ENCODE measurements at regions not wholly inside any gene's neighbourhood (a gene's known extent, or its start where the extent isn't known, plus 50 kb on each side); places are given as distances from the start of the nearest gene placed in this dataset.
"Not testable (repeated sequence)": the region's sequence is repeated elsewhere in the genome, so short reads cannot be mapped to it uniquely, and the experiment has no call there.

DNA sequence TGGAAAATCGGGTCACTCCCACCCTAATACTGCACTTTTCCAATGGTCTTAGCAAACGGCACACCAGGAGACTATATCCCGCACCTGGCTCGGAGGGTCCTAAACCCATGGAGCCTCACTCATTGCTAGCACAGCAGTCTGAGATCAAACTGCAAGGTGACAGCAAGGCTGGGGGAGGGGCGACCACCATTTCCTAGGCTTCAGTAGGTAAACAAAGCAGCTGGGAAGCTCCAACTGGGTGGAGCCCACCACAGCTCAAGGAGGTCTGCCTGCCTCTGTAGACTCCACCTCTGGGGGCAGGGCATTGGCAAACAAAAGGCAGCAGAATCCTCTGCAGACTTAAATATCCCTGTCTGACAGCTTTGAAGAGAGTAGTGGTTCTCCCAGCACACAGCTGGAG lies 109.0 kb upstream of the DEFB108B start:
- not testable (repeated sequence) for DNase-seq

DNA sequence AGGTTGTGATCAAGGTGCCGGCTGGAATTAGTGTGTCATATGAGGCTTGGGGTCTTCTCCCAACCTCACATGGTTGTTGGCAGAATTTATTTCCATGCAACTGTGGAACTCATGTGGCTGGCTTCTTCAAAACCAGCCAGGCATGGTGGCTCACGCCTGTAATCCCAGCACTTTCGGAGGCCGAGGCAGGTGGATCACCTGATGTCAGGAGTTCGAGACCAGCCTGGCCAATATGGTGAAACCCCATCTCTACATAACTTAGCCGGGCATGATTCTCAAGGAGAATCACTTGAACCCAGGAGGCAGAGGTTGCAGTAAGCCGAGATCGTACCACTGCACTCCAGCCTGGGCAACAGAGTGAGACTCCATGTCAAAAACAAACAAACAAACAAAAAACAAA lies 102.3 kb upstream of the DEFB108B start:
- DNase-seq: not testable (repeated sequence)

DNA sequence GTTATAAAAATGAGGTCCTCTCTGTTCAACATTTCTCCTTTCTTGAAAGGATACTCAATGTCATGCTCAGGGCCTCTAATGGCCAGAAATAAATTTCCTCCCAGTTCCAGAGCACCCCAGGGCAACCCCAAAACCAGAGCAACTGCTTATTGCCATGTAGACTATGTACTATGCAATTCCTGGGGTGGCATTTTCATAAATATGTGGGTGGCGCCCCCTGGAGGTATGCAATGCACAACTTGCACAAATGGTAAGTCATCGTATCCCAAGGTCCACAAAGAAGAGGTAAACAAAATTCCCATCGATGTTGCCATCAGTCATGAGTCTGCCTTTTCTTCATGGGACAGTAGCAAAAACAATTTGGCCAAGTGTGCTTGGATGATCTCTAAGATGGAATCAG lies 98.6 kb upstream of the DEFB108B start:
- DNase-seq: not testable (repeated sequence)

DNA sequence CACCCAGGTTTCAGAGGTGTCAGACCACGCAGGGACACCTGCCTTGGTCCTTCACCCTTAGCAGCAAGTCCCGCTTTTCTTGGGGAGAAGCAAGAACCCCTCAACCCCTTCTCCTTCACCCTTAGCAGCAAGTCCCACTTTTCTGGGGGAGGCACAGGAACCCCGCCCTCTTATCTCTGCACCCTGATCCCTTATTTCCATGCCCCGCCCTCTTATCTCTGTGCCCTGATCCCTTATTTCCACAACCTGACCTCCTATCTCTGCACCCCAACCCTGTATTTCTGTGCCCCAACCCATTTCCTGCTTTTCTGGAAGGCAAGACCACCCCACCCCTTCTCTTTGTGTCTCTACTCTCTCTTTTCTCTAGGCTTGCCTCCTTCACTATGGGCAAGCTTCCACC lies 94.7 kb upstream of the DEFB108B start:
- DNase-seq: not testable (repeated sequence)

DNA sequence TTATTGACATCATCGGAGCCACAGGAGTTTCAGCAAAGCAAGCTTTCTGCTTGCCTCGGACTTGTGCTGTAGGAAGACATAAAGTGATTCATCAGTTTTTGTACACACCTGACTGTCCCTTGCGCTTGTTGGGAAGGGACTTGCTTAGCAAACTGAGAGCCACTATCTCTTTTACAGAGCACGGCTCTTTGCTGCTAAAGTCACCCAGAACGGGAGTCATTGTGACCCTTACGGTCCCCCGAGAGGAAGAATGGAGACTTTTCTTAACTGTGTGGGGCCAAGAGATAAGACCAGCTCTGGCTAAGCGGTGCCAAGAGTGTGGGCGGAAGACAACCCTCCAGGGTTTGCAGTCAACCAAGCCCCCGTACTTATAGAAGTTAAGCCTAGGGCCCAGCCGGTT lies 89.6 kb upstream of the DEFB108B start:
- not testable (repeated sequence) for DNase-seq

DNA sequence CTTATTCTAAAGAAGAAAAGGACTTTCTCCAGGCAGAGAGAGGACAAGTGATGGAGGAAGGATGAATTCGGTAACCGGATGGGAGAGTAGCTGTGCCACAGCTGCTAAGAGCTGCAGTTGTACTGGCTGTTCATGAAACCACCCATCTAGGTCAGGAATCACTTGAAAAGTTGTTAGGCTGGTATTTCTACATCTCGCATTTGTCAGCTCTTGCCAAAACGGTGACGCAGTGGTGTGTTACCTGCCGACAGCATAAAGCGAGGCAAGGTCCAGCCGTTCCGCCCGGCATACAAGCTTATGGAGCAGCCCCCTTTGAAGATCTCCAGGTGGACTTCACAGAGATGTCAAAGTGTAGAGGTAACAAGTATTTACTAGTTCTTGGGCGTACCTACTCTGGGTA lies 87.3 kb upstream of the DEFB108B start:
- not testable (repeated sequence) for DNase-seq

DNA sequence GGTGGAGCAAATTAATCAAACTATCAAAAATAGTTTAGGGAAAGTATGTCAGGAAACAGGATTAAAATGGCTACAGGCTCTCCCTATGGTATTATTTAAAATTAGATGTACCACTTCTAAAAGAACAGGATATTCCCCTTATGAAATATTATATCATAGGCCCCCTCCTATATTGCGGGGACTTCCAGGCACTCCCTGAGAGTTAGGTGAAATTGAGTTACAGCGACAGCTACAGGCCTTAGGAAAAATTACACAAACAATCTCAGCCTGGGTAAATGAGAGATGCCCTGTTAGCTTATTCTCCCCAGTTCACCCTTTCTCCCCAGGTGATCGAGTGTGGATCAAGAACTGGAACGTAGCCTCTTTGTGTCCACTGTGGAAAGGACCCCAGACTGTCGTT lies 86.7 kb upstream of the DEFB108B start:
- not testable (repeated sequence) for DNase-seq

DNA sequence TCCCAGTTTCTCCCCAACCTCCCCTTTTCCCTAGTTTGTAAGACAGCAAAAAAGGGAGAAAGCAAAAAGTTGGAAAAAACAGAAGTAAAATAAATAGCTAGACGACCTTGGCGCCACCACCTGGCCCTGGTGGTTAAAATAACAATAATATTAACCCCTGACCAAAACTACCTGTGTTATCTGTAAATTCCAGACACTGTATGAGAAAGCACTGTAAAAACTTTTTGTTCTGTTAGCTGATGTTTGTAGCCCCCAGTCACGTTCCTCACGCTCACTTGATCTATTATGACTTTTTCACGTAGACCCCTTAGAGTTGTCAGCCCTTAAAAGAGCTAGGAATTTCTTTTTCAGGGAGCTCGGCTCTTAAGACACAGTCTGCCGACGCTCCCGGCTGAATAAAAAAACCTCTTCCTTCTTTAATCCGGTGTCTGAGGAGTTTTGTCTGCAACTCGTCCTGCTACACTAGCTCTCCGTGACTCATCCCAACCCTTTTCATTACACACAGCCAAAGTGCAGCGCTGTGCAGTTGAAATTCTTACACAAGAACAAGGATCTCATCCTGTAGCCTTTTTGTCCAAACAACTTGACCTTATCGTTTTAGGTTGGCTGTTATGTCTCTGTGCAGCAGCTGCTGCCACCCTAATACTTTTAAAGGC lies 83.9 kb upstream of the DEFB108B start:
- not testable (repeated sequence) for DNase-seq

DNA sequence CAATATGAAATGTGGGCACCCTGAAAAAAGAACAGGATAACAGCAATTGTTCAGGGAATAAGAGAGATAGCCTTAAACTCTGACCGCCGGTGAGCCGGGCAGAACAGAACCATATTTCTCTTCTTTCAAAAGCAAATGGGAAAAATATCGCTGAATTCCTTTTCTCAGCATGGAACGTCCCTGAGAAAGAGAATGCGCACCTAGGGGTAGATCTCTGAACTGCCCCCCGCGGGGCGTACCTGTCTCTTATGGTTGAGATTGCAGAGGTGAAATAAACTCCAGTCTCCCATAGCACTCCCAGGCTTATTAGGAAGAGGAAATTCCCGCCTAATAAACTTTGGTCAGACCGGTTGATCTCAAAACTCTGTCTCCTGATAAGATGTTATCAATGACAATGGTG lies 82.1 kb upstream of the DEFB108B start:
- DNase-seq: not testable (repeated sequence)

DNA sequence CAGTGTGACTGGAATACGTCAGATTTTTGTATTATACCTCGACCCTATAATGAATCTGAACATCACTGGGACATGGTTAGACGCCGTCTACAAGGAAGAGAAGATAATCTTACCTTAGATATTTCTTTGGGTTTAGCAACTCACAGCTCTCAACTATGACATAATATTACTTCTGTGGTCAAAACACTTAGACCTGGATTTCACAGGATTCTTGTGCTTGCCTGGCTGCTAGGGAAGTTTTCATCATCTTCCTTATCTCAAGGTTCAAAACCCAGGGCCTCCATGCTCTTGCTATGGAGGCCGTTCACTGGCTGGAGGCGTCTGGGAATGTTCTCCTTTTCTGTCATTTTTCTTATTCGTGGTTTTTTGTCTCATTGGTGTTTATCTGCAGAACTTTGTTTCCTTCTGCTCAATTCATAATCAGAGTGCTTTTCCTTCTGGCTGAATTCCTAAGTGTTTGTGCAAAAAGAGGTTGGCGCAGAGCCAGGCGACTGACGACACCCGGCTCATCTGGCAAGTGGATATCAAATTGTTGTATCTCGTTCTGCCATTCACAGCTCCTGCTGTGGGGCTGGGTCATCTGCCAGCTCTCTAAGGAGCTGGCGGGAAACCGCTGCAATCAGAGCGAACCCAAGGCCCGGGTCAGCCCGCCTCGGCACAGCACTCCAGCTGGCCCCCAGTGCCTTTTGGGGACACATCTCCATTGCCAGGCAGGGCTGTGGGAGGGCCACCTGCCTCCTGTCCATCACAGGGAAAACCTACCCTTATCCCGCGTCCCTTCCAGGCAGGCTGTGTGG lies 68.1 kb upstream of the DEFB108B start:
- peak; percentile 38 for DNase-seq

DNA sequence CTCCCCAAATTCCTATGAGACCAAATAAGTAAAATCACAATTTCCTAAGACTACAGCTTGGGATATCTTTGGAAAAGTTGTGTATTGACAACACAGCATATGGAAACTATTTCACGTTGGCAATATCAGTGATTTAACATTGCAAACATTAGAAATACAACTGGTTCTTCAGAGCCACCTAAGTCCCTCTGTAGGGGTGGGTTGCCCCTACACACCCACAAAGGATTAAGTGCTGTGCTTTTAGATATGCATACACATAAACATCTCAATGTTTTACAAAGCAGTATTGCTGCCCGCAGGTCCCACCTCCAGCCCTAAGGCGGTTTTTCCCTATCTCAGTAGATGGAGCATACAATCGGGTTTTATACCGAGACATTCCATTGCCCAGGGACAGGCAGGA lies 66.0 kb upstream of the DEFB108B start:
- DNase-seq: not testable (repeated sequence)

DNA sequence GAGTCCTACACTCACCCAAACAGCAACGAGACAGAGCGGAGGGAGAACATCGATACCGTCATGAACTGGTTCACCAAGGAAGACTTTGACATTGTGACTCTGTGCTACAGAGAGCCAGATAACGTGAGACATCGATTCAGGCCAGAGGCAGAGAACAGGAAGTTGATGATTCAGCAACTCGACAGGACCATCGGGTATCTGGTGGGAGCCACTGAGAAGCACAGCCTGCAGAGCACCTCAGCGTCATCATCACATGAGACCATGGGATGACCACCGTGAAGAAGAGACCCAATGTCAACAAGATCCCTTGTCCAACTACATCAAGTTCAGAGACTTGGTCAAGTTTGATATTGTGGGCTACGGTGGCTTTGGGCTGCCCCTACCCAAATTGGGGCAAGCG lies 60.8 kb upstream of the DEFB108B start:
- not testable (repeated sequence) for DNase-seq

DNA sequence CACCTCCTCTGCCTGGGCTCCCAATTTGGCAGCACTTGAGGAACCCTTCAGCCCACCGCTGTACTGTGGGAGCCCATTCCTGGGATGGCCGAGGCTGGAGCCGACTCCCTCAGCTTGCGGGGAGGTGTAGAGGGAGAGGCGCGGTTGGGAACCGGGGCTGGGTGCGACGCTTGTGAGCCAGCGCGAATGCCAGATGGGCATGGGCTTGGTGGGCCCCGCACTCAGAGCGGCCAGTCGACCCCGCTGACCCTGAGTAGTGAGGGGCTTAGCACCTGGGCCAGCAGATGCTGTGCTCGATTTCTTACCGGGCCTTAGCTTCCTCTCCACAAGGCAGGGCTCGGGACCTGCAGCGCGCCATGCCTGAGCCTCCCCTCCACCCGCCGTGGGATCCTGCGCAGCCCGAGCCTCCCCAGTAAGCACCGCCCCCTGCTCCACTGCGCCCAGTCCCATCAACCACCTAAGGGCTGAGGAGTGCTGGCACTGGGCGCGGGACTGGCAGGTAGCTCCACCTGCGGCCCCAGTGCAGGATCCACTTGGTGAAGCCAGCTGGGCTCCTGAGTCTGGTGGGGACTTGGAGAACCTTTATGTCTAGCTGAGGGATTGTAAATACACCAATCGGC lies 58.3 kb upstream of the DEFB108B start:
- DNase-seq: no peak

DNA sequence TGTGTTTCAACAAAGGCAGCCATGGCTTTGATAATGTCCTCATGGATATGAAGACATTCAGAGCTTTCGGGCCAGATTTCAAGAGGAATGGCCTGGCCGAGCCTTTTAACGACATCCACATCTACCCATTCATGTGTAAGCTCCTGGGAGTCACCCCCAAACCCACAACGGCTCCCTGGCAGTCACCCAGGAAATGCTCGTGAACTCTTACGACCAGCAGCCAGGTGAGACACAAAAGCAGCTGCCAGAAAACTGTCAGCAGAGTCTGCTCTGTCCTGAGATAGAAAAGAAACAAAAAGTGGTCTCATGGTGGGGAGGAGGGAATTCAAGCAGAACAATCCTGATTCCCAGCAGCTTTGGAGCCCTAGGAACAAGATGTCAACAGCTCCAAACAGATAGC lies 52.9 kb upstream of the DEFB108B start:
- DNase-seq: not testable (repeated sequence)

DNA sequence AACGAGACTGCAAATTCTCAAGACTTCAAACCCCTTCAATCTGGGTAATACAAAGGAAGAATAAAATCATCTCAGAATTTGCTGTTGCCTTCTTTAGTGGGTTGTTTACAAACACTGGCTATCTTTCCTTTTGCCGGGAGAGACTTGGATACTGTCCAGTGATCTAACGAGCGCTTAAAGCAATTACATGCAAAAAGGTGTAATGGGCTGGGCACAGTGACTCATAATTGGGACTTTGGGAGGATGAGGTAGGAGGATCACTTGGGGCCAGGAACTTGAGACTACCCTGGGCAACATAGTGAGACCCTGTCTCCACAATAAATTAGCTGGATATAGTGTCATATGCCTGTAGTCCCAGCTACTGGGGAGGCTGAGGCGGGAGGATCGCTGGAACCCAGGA lies 52.2 kb upstream of the DEFB108B start:
- not testable (repeated sequence) for DNase-seq

DNA sequence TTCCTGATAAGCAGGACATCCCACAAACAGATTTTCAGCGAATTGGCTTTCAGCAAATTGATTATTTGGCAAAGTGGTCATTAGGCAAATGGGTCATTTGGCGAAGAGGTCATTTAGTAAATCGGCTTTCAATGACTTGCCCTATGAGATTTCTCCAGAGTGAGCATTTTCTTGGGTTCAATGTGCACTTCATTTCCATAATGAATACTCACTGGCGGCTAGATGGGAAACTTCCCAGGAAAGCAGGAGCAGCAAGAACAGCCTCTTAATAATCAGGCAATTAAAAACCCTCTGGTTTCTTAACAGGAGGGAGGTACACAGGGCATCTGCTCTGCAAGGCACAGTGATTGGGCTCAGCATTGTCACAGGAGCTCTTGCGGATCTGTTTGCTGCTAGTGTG lies 51.5 kb upstream of the DEFB108B start:
- DNase-seq: not testable (repeated sequence)

DNA sequence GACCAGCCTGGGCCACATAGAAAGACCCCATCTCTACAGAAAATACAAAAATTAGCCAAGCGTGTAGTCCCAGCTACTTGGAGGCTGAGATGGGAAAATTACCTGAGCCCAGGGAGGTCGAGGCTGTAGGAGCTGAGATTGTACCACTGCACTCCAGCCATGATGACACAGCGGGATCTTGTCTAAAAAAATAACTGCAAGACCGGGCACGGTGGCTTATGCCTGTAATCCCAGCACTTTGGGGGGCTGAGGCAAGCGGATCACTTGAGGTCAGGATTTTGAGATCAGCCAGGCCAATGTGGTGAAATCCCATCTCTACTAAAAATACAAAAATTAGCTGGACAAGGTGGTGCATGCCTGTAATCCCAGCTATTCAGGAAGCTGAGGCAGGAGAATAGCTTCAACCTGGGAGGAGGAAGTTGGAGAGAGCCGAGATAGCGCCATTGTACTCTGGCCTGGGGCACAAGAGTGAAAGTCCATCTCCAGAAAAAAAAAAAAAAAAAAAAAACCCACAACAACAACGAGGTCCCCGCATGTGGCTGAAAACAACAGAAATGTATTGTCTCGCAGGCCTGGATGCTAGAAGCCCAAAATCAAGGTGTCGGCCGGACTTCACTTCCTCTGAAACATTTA lies 50.7 kb upstream of the DEFB108B start:
- DNase-seq: not testable (repeated sequence)

DNA sequence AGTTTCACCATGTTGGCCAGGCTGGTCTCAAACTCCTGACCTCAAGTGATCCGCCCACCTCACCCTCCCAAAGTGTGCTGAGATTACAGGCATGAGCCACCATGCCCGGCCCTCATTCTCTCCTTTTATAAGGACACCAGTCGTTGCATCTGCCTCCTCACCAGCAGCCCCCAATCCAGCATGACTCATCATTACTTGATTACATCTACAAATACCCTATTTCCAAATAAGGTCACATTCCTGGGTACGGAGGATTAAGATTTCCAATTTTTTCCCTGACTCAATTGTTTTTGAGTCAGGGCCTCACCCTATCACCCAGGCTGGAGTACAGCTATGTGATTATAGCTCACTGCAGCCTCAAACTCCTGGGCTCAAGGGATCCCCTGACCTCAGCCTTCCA lies 49.8 kb upstream of the DEFB108B start:
- DNase-seq: not testable (repeated sequence)

Measured in left hindlimb (tissue), 1 donor.